NCI-H345 treated with DMSO at 0.1 percent for 48 hours (cell line): ENCODE measurements at regions not wholly inside any gene's neighbourhood (a gene's known extent, or its start where the extent isn't known, plus 50 kb on each side); places are given as distances from the start of the nearest gene placed in this dataset.

Experiments used
- DNase-seq: peaks from one replicate; lab custom pipeline; 2025; ENCODE audit not compliant: unreplicated experiment; lab: John Stamatoyannopoulos, UW

- no peak for DNase-seq
Observed at GRCh38 chr5:28190011-28190410, 1151.6 kb upstream of the CDH9 start.

- no peak for DNase-seq
Observed at GRCh38 chr5:28174691-28175090, 1136.3 kb upstream of the CDH9 start.

- DNase-seq: no peak
Observed at GRCh38 chr5:28165096-28165495, 1126.7 kb upstream of the CDH9 start.

- no peak for DNase-seq
Observed at GRCh38 chr5:28164568-28164967, 1126.2 kb upstream of the CDH9 start.

GRCh38 chr5:28156981-28157380 is 1118.6 kb upstream of the CDH9 start:
- no peak for DNase-seq

GRCh38 chr5:28143519-28143918 is 1105.1 kb upstream of the CDH9 start:
- DNase-seq: no peak

GRCh38 chr5:28132151-28132550 is 1093.8 kb upstream of the CDH9 start:
- no peak for DNase-seq

GRCh38 chr5:28117691-28118090 is 1079.3 kb upstream of the CDH9 start:
- DNase-seq: no peak

- no peak for DNase-seq
Observed at GRCh38 chr5:28117273-28117672, 1078.9 kb upstream of the CDH9 start.

GRCh38 chr5:28110781-28111180 is 1072.4 kb upstream of the CDH9 start:
- DNase-seq: no peak

GRCh38 chr5:28104080-28104479 is 1065.7 kb upstream of the CDH9 start:
- DNase-seq: no peak

- DNase-seq: no peak
Observed at GRCh38 chr5:28084069-28084468, 1045.7 kb upstream of the CDH9 start.

GRCh38 chr5:28082610-28083009 is 1044.2 kb upstream of the CDH9 start:
- no peak for DNase-seq

- DNase-seq: no peak
Observed at GRCh38 chr5:28077291-28078240, 1039.2 kb upstream of the CDH9 start.

GRCh38 chr5:28066856-28067255 is 1028.5 kb upstream of the CDH9 start:
- no peak for DNase-seq

GRCh38 chr5:28065656-28066055 is 1027.3 kb upstream of the CDH9 start:
- no peak for DNase-seq

GRCh38 chr5:28046596-28046995 is 1008.2 kb upstream of the CDH9 start:
- DNase-seq: no peak

- DNase-seq: no peak
Observed at GRCh38 chr5:28027851-28028250, 989.5 kb upstream of the CDH9 start.

GRCh38 chr5:28017178-28017577 is 978.8 kb upstream of the CDH9 start:
- DNase-seq: no peak

GRCh38 chr5:28014779-28015178 is 976.4 kb upstream of the CDH9 start:
- no peak for DNase-seq

- no peak for DNase-seq
Observed at GRCh38 chr5:28012538-28012937, 974.2 kb upstream of the CDH9 start.

- no peak for DNase-seq
Observed at GRCh38 chr5:28009576-28009975, 971.2 kb upstream of the CDH9 start.

GRCh38 chr5:27996665-27997064 is 958.3 kb upstream of the CDH9 start:
- no peak for DNase-seq
